Caco-2 (cell line): ENCODE measurements at regions not wholly inside any gene's neighbourhood (a gene's known extent, or its start where the extent isn't known, plus 50 kb on each side); places are given as distances from the start of the nearest gene placed in this dataset.

Experiments used
- BruUV-seq: library from RNA; stranded (reverse); fragments of 400-500 nt; replicated peaks from 2 replicates; lab custom pipeline; 2021; lab: Mats Ljungman, UMichigan
- CTCF ChIA-PET: fragments of 300-600 bp; sonication (Branson Sonifier 250); formaldehyde crosslinking; loops from one replicate; lab custom pipeline; 2022; ENCODE audit warnings: antibody characterized with exemption; lab: Charles Lee
- POLR2A ChIA-PET: fragments of 300-600 bp; sonication (Branson Sonifier 250); formaldehyde crosslinking; loops from one replicate; lab custom pipeline; 2022; ENCODE audit warnings: antibody characterized with exemption; lab: Charles Lee
- DNase-seq, 2 experiments: peaks; one replicate each; pipeline versions ENCODE4 v3.0.0 to v3.0.0-alpha.2; 2020 to 2022
- H3K27me3 ChIP-seq: replicated peaks from 2 replicates; pipeline ENCODE4 v1.6.0; 2011; ENCODE audit warnings: low read length; ENCODE audit not compliant: control insufficient read depth, insufficient read depth
- H3K36me3 ChIP-seq: 2 replicates; pipeline ENCODE4 v1.5.1; 2011; ENCODE audit warnings: low read length; ENCODE audit not compliant: control insufficient read depth, insufficient read depth
- H3K4me1 ChIP-seq: fragments of 250-450 bp; sonication (Bioruptor Pico); 2 replicates; pipeline ENCODE4 v1.5.1; 2020; ENCODE audit warnings: mild to moderate bottlenecking
- H3K4me3 ChIP-seq: 2 replicates; pipeline ENCODE4 v1.5.1; 2011; ENCODE audit warnings: low read depth, mild to moderate bottlenecking, control low read depth, low read length
- H3K9me3 ChIP-seq: fragments of 250-450 bp; sonication (Bioruptor Pico); 2 replicates; pipeline ENCODE4 v1.5.1; 2020; ENCODE audit warnings: mild to moderate bottlenecking, moderate library complexity
- H3K27ac Mint-ChIP-seq: one replicate; pipeline ENCODE4 v1.8.0; 2022; ENCODE audit warnings: mixed read lengths; ENCODE audit not compliant: unreplicated experiment
- H3K27me3 Mint-ChIP-seq: one replicate; pipeline ENCODE4 v1.8.0; 2022; ENCODE audit warnings: mixed read lengths; ENCODE audit not compliant: insufficient read depth, unreplicated experiment
- H3K36me3 Mint-ChIP-seq: one replicate; pipeline ENCODE4 v1.8.0; 2022; ENCODE audit warnings: mild to moderate bottlenecking, mixed read lengths; ENCODE audit not compliant: insufficient read depth, unreplicated experiment
- H3K4me1 Mint-ChIP-seq: one replicate; pipeline ENCODE4 v1.8.0; 2022; ENCODE audit warnings: low read depth, mixed read lengths; ENCODE audit not compliant: unreplicated experiment
- H3K4me3 Mint-ChIP-seq: one replicate; pipeline ENCODE4 v1.8.0; 2022; ENCODE audit warnings: mild to moderate bottlenecking, moderate library complexity, mixed read lengths; ENCODE audit not compliant: unreplicated experiment
- H3K9me3 Mint-ChIP-seq: one replicate; pipeline ENCODE4 v1.8.0; 2022; ENCODE audit warnings: mixed read lengths; ENCODE audit not compliant: unreplicated experiment
- intact Hi-C: fragments of 100-400 bp; cut with micrococcal nuclease; formaldehyde crosslinking; loops from one replicate; pipeline ENCODE4 v1.10.0; 2022; ENCODE audit not compliant: unreplicated experiment
- TF ChIP-seq, protein P1 (sequence below), 2 experiments: fragments of 200-600 bp in 1 of 2; IDR thresholded peaks; 1 replicate in 1 of 2; 2 replicates in 1 of 2; pipeline versions ENCODE4 v1.5.1 to v1.8.0; 2011 to 2022; ENCODE audit warnings: antibody characterized with exemption in 1 of 2, control low read depth in 1 of 2, inconsistent platforms in 1 of 2, low read depth in 1 of 2, low read length in 1 of 2, mild to moderate bottlenecking in 1 of 2, moderate library complexity in 1 of 2; ENCODE audit not compliant: insufficient read depth in 1 of 2, severe bottlenecking in 1 of 2, unreplicated experiment in 1 of 2

DNA sequence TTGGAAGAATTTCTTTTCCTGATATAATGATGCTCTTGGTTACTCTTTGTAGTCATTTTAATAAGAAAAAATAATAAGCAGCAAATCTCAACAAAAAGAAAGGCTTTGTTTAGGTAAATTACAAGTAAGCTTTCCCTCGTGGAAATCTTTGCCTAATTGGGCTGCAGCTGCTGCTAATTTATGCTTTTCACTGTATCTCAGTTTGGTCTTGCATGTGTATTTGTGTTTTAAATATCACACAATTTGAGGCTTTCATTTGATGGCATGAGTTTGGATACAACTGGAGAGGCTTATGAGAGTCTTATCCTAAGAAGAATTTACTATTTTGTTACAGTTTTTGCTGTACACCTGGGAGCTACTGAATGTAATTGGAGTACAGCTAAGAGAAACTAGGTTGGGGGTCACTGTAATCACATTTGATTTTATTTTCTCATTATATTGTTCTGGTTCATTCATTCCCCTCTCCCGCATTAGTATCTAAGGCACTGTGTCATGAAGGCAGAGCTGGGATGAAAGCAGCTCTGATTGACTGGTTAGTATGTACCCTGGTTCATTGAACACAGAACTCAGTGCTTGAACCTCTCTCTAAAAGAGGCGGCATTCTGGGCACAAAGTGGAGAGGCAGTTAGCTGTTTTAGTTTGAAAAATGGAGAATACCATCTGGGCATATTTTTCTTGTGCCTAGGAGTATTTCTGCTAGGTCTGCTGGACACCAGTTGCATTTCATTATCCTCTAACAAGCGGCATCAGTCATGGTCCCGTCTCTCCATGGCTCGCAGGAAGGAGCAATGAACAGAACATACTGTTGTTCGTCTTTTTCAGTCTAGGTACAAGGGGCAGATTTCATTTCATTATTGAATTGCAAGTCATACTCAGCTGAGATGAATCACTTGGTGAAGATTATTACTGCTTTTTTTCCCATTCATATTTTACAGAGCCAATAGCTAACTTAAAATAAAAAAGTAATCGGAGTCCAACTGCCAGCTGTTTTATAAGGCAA lies 118.0 kb upstream of the TMEM260 start:
- Mint-ChIP-seq H3K27me3 (peaks cover 22% of the 10 kb centered on the region), H3K36me3 (no peaks in the 10 kb centered on the region), H3K27ac (no peak overlapping the region), H3K4me1 (no peaks in the 10 kb centered on the region), H3K4me3 (no peak overlapping the region), H3K9me3 (peaks cover 10% of the 10 kb centered on the region)
- TF ChIP-seq, protein P1, sequence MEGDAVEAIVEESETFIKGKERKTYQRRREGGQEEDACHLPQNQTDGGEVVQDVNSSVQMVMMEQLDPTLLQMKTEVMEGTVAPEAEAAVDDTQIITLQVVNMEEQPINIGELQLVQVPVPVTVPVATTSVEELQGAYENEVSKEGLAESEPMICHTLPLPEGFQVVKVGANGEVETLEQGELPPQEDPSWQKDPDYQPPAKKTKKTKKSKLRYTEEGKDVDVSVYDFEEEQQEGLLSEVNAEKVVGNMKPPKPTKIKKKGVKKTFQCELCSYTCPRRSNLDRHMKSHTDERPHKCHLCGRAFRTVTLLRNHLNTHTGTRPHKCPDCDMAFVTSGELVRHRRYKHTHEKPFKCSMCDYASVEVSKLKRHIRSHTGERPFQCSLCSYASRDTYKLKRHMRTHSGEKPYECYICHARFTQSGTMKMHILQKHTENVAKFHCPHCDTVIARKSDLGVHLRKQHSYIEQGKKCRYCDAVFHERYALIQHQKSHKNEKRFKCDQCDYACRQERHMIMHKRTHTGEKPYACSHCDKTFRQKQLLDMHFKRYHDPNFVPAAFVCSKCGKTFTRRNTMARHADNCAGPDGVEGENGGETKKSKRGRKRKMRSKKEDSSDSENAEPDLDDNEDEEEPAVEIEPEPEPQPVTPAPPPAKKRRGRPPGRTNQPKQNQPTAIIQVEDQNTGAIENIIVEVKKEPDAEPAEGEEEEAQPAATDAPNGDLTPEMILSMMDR (IDR thresholded peaks at IDR 0.05; ENCODE audit: insufficient read depth in 1 of 2, low read depth in 1 of 2, low read length in 1 of 2, severe bottlenecking in 1 of 2, unreplicated experiment in 1 of 2) = no peak
- no peak for DNase-seq
- no peaks in the 10 kb centered on the region for H3K27me3 ChIP-seq
- ChIA-PET POLR2A (no interaction called here), CTCF (interaction anchor here (0.6 to 1.5 kb wide), 2 partner anchors 13 to 732 kb away, joined by 3 read pairs; no protein-coding TSS in a partner anchor)
- no peaks in the 10 kb centered on the region for H3K36me3 ChIP-seq
- no peaks in the 10 kb centered on the region for H3K9me3 ChIP-seq
- H3K4me3 ChIP-seq = no peak overlapping the region
- no peaks in the 10 kb centered on the region for H3K4me1 ChIP-seq
- BruUV-seq = no TSS peak
- intact Hi-C loops = no loop called here

DNA sequence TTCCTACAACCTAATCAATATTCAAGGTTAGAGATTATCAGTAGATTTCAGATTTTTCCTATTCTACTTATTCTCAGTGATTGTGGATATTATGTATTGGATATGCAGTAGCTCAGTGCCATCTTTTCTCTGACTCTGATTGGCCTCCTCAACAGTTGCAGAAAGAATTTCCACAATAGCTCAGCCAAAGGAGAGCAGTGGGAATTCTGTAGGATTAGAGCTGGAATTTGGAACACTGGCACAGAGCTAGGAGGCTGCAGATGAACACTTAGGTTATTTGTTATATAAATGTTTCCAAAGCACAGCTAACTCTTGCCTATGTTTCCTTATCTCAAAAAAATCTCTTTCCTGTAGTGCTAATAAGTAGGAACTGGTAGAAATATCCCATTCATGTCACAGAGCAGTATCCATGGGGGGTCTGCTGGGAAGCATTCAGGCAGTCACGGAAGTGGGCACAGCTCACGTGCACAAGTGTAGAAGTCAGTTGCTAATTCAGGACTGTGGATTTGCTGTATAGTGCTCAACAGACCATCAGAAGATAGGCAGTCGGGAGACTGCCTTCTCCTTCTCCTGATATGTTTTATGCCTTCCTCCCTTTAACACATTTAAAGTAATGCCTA lies 116.2 kb upstream of the TMEM260 start:
- Mint-ChIP-seq H3K27ac (no peak overlapping the region), H3K27me3 (peaks cover 14% of the 10 kb centered on the region), H3K9me3 (no peaks in the 10 kb centered on the region), H3K4me3 (no peak overlapping the region), H3K36me3 (no peaks in the 10 kb centered on the region), H3K4me1 (no peaks in the 10 kb centered on the region)
- intact Hi-C loops = no loop called here
- Histone ChIP-seq H3K9me3 (no peaks in the 10 kb centered on the region), H3K4me1 (no peaks in the 10 kb centered on the region), H3K36me3 (no peaks in the 10 kb centered on the region), H3K4me3 (no peak overlapping the region), H3K27me3 (no peaks in the 10 kb centered on the region)
- ChIA-PET POLR2A (no interaction called here), CTCF (no interaction called here)
- no TSS peak for BruUV-seq
- TF ChIP-seq, protein P1 (IDR thresholded peaks at IDR 0.05; ENCODE audit: insufficient read depth in 1 of 2, low read depth in 1 of 2, low read length in 1 of 2, severe bottlenecking in 1 of 2, unreplicated experiment in 1 of 2) = no peak
- no peak for DNase-seq

DNA sequence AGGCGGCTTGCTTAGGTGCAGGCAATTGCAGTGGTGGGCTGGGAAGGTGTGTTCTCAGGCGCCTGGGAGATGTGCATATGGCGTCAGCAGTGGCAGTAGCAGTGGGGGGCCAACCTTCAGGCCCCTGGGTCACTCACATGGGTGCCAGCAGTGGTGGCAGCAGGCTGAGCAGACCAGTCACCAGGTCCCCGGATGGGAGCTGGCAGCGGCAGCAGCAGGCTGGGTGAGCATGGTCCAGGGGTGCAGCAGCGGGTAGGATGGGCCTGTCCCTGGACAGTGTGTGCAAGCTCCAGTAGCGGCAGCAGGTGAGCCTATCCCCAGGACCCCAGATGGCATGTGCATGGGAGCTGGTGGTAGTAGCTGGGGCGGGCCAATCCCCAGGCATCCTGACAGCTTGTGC lies 108.5 kb upstream of the TMEM260 start:
- H3K4me3 ChIP-seq = no peak overlapping the region
- Mint-ChIP-seq H3K27ac (no peak overlapping the region), H3K27me3 (peaks cover 30% of the 10 kb centered on the region), H3K4me3 (no peak overlapping the region), H3K4me1 (no peaks in the 10 kb centered on the region), H3K36me3 (no peaks in the 10 kb centered on the region), H3K9me3 (no peaks in the 10 kb centered on the region)
- no peaks in the 10 kb centered on the region for H3K36me3 ChIP-seq
- no peaks in the 10 kb centered on the region for H3K27me3 ChIP-seq
- POLR2A ChIA-PET = no interaction called here
- CTCF ChIA-PET = no interaction called here
- BruUV-seq = no TSS peak
- TF ChIP-seq, protein P1 (IDR thresholded peaks at IDR 0.05; ENCODE audit: insufficient read depth in 1 of 2, low read depth in 1 of 2, low read length in 1 of 2, severe bottlenecking in 1 of 2, unreplicated experiment in 1 of 2) = no peak
- no peaks in the 10 kb centered on the region for H3K9me3 ChIP-seq
- DNase-seq = no peak
- H3K4me1 ChIP-seq = no peaks in the 10 kb centered on the region
- intact Hi-C loops = loop anchor here (10.0 kb wide), 2 partner anchors 346 to 736 kb away; no protein-coding TSS in a partner anchor
